IMR-90 (cell line): ENCODE measurements at regions not wholly inside any gene's neighbourhood (a gene's known extent, or its start where the extent isn't known, plus 50 kb on each side); places are given as distances from the start of the nearest gene placed in this dataset.

Source experiments
- ATAC-seq: fragments of 200-7000 bp; cut with Tn5 transposase; 2 replicates; pipeline ENCODE4 v1.9.1; 2020; ENCODE audit warnings: low read depth, mild to moderate bottlenecking, moderate library complexity
- BruUV-seq: library from RNA; stranded (reverse); fragments of 400-500 nt; replicated peaks from 2 replicates; lab custom pipeline; 2021; lab: Mats Ljungman, UMichigan
- CTCF ChIA-PET: fragments of 300-600 bp; formaldehyde crosslinking; extraction: SDS; loops from one replicate; lab custom pipeline; 2021; ENCODE audit warnings: antibody characterized with exemption; lab: Yijun Ruan, JAX
- POLR2A ChIA-PET: fragments of 300-600 bp; sonication (Branson Sonifier 250); formaldehyde crosslinking; loops from one replicate; lab custom pipeline; 2022; ENCODE audit warnings: antibody characterized with exemption; ENCODE audit not compliant: unreplicated experiment; lab: Charles Lee
- DNase-seq: peaks from one replicate; pipeline ENCODE4 v3.0.0; 2013
- H2AFZ ChIP-seq: replicated peaks from 2 replicates; pipeline ENCODE3; 2013; ENCODE audit warnings: low read length, mild to moderate bottlenecking; ENCODE audit not compliant: poor library complexity
- H2AK5ac ChIP-seq: 2 replicates; pipeline ENCODE4 v1.6.1; 2013; ENCODE audit warnings: low read depth, low read length, inconsistent platforms
- H2AK9ac ChIP-seq: replicated peaks from 2 replicates; pipeline ENCODE3; 2013; ENCODE audit warnings: mild to moderate bottlenecking, low read depth, low read length, moderate library complexity; ENCODE audit not compliant: poor library complexity
- H2BK120ac ChIP-seq: 2 replicates; pipeline ENCODE4 v1.6.1; 2013; ENCODE audit warnings: low read depth, low read length, inconsistent platforms
- H2BK15ac ChIP-seq: 3 replicates; pipeline ENCODE4 v1.6.1; 2013; ENCODE audit warnings: low read depth, low read length, inconsistent platforms
- H2BK20ac ChIP-seq: 2 replicates; pipeline ENCODE4 v1.6.1; 2013; ENCODE audit warnings: low read depth, mild to moderate bottlenecking, inconsistent platforms, low read length, moderate library complexity
- H2BK5ac ChIP-seq: 2 replicates; pipeline ENCODE4 v1.6.1; 2013; ENCODE audit warnings: mild to moderate bottlenecking, low read depth, low read length, inconsistent platforms; ENCODE audit not compliant: poor library complexity, severe bottlenecking
- H3K14ac ChIP-seq: replicated peaks from 2 replicates; pipeline ENCODE4 v1.6.1; 2013; ENCODE audit warnings: low read depth, low read length, inconsistent platforms
- H3K18ac ChIP-seq: 2 replicates; pipeline ENCODE4 v1.6.1; 2013; ENCODE audit warnings: low read depth, low read length, control low read depth
- H3K23ac ChIP-seq: 2 replicates; pipeline ENCODE4 v1.6.1; 2013; ENCODE audit warnings: low read depth, low read length, inconsistent platforms
- H3K27ac ChIP-seq: 2 replicates; pipeline ENCODE4 v1.5.1; 2013; ENCODE audit warnings: mild to moderate bottlenecking, control low read depth, low read length; ENCODE audit not compliant: insufficient read depth
- H3K27me3 ChIP-seq: 2 replicates; pipeline ENCODE4 v1.6.1; 2013; ENCODE audit warnings: low read length; ENCODE audit not compliant: control insufficient read depth, insufficient read depth
- H3K36me3 ChIP-seq: 2 replicates; pipeline ENCODE4 v1.6.1; 2013; ENCODE audit warnings: low read length, mixed read lengths; ENCODE audit not compliant: control insufficient read depth, insufficient read depth
- H3K4ac ChIP-seq: 2 replicates; pipeline ENCODE4 v1.6.1; 2013; ENCODE audit warnings: low read depth, low read length, inconsistent platforms
- H3K4me1 ChIP-seq: 2 replicates; pipeline ENCODE4 v1.6.1; 2013; ENCODE audit warnings: low read length, mixed read lengths; ENCODE audit not compliant: control insufficient read depth, insufficient read depth
- H3K4me2 ChIP-seq: 2 replicates; pipeline ENCODE4 v1.6.1; 2013; ENCODE audit warnings: low read depth, mild to moderate bottlenecking, control low read depth, low read length, moderate library complexity
- H3K4me3 ChIP-seq: 2 replicates; pipeline ENCODE4 v1.5.1; 2013; ENCODE audit warnings: low read depth, mild to moderate bottlenecking, control low read depth, low read length, moderate library complexity; ENCODE audit not compliant: insufficient read depth
- H3K56ac ChIP-seq: 2 replicates; pipeline ENCODE4 v1.6.1; 2013; ENCODE audit warnings: low read length, inconsistent platforms; ENCODE audit not compliant: insufficient read depth; ENCODE audit errors: extremely low read depth
- H3K79me1 ChIP-seq, 2 experiments: 2 replicates each; pipeline ENCODE4 v1.6.1; 2013; ENCODE audit warnings: low read length in 2 of 2, inconsistent platforms in 1 of 2, low read depth in 1 of 2
- H3K9ac ChIP-seq: 2 replicates; pipeline ENCODE4 v1.6.1; 2013; ENCODE audit warnings: low read depth, low read length, control low read depth
- H3K9me1 ChIP-seq: 2 replicates; pipeline ENCODE4 v1.6.1; 2013; ENCODE audit warnings: low read length, inconsistent platforms; ENCODE audit not compliant: insufficient read depth
- H3K9me3 ChIP-seq: 2 replicates; pipeline ENCODE4 v1.6.1; 2013; ENCODE audit warnings: low read length; ENCODE audit not compliant: control insufficient read depth, insufficient read depth
- H4K20me1 ChIP-seq: 2 replicates; pipeline ENCODE4 v1.6.1; 2013; ENCODE audit warnings: low read length, inconsistent platforms; ENCODE audit not compliant: insufficient read depth
- H4K5ac ChIP-seq: 2 replicates; pipeline ENCODE4 v1.6.1; 2013; ENCODE audit warnings: mild to moderate bottlenecking, low read depth, low read length, control low read depth
- H4K8ac ChIP-seq, 2 experiments: 2 replicates each; pipeline ENCODE4 v1.6.1; 2013; ENCODE audit warnings: low read depth in 2 of 2, low read length in 2 of 2, control low read depth in 1 of 2, inconsistent platforms in 1 of 2
- H4K91ac ChIP-seq: 2 replicates; pipeline ENCODE4 v1.6.1; 2013; ENCODE audit warnings: low read depth, low read length, inconsistent platforms; ENCODE audit not compliant: insufficient read depth
- MAFK ChIP-seq: IDR thresholded peaks from 2 replicates; pipeline ENCODE4 v1.6.1; 2012; ENCODE audit warnings: low read depth, low read length, improper control_type of control experiment
- MXI1 ChIP-seq: IDR thresholded peaks from 2 replicates; pipeline ENCODE4 v1.6.1; 2012; ENCODE audit warnings: low read depth, mild to moderate bottlenecking, low read length, moderate library complexity, borderline replicate concordance
- RCOR1 ChIP-seq: IDR thresholded peaks from 2 replicates; pipeline ENCODE4 v1.6.1; 2012; ENCODE audit warnings: mild to moderate bottlenecking, low read length, improper control_type of control experiment; ENCODE audit not compliant: insufficient replicate concordance
- WGBS, 2 experiments: methylation state at CpG; one replicate each; pipeline versions ENCODE4 v1.1.5 to v1.1.7; 2013; ENCODE audit warnings: missing lambda C conversion rate in 2 of 2; ENCODE audit not compliant: insufficient read length in 1 of 2; ENCODE audit errors: extremely low coverage in 2 of 2; 5-methylcytosine and 5-hydroxymethylcytosine counted together
- dilution Hi-C: fragments of 300-500 bp; cut with HindIII; formaldehyde crosslinking; loops from one replicate; pipeline ENCODE4 v1.14.3; 2018; ENCODE audit warnings: low sequenced_read_pairs; ENCODE audit not compliant: unreplicated experiment
- in situ Hi-C: fragments of 300-500 bp; cut with MboI; formaldehyde crosslinking; loops from 3 replicates; pipeline ENCODE4 v1.14.3; 2019; ENCODE audit warnings: low sequenced_read_pairs, inconsistent platforms, mixed read lengths
- intact Hi-C: fragments of 100-400 bp; cut with micrococcal nuclease; formaldehyde crosslinking; loops from 2 replicates; pipeline ENCODE4 v1.10.0; 2022

- no peak overlapping the region for H3K4me2 ChIP-seq
- H2BK20ac ChIP-seq: no peak overlapping the region
- intact Hi-C loops (no loop called here), dilution Hi-C loops (no loop called here), in situ Hi-C loops (no loop called here)
- H3K4ac ChIP-seq: no peak overlapping the region
- ATAC-seq (no peak), DNase-seq (no peak)
- ChIA-PET POLR2A (no interaction called here), CTCF (no interaction called here)
- no peak overlapping the region for H4K8ac ChIP-seq
- no peak overlapping the region for H4K91ac ChIP-seq
- no peak overlapping the region for H3K4me3 ChIP-seq
- H3K27ac ChIP-seq: no peak overlapping the region
- no peak overlapping the region for H3K18ac ChIP-seq
- no TSS peak for BruUV-seq
- WGBS, 2 experiments: no CpG with 5 or more reads among the region's 2 CpGs
- no peak overlapping the region for H2AK9ac ChIP-seq
- H3K27me3 ChIP-seq: no peaks in the 10 kb centered on the region
- no peaks in the 10 kb centered on the region for H3K79me1 ChIP-seq
- no peaks in the 10 kb centered on the region for H3K4me1 ChIP-seq
- H2BK5ac ChIP-seq: no peak overlapping the region
- no peaks in the 10 kb centered on the region for H4K20me1 ChIP-seq
- no peak overlapping the region for H2AK5ac ChIP-seq
- no peak overlapping the region for H3K9ac ChIP-seq
- no peak overlapping the region for H2BK120ac ChIP-seq
- H3K23ac ChIP-seq: no peak overlapping the region
- no peak overlapping the region for H2AFZ ChIP-seq
- no peak overlapping the region for H3K56ac ChIP-seq
- H3K9me1 ChIP-seq: no peaks in the 10 kb centered on the region
- H3K36me3 ChIP-seq: no peaks in the 10 kb centered on the region
- peaks cover 2% of the 10 kb centered on the region; the same call in 1 of the 2 replicates for H3K9me3 ChIP-seq
- TF ChIP-seq MXI1: no peak
- no peak for TF ChIP-seq RCOR1
- TF ChIP-seq MAFK: peak; percentile 97
- H2BK15ac ChIP-seq: no peak overlapping the region
- H3K14ac ChIP-seq: no peak overlapping the region
- no peak overlapping the region for H4K5ac ChIP-seq
These were observed 762.6 kb downstream of the BRINP1 start for GRCh38 chr9:118606668-118607067.
